Pancreas (tissue), 10 donors: ENCODE measurements at regions not wholly inside any gene's neighbourhood (a gene's known extent, or its start where the extent isn't known, plus 50 kb on each side); places are given as distances from the start of the nearest gene placed in this dataset.

Experiments
- ATAC-seq, 4 donors: fragments of 200-7000 bp; cut with Tn5 transposase; one replicate each; pipeline versions ENCODE4 v1.8.0 to v1.9.1; 2020; ENCODE audit warnings: mild to moderate bottlenecking in 4 of 4, moderate library complexity in 4 of 4
- DNase-seq, 6 donors: peaks; one replicate each; pipeline ENCODE4 v3.0.0-alpha.2; 2020
- FAIRE-seq: peaks from 2 replicates; lab custom pipeline; 2012; peaks lifted over from hg19 to GRCh38; lab: Jason Lieb, UNC
- H3K27ac ChIP-seq, 4 donors: fragments of 200-600 bp; sonication (generic); 1 replicate in 3 of 4; 2 replicates in 1 of 4; pipeline versions ENCODE4 v1.5.0 to v1.8.0; 2020
- H3K27me3 ChIP-seq, 4 donors: fragments of 200-600 bp; one replicate each; pipeline ENCODE4 v1.8.0; 2021
- H3K36me3 ChIP-seq, 3 donors: fragments of 200-600 bp; sonication (generic) in 1 of 3; one replicate each; pipeline versions ENCODE4 v1.5.0 to v1.8.0; 2020 to 2021
- H3K4me1 ChIP-seq, 3 donors: fragments of 200-600 bp; one replicate each; pipeline ENCODE4 v1.8.0; 2021
- H3K4me3 ChIP-seq, 4 donors: fragments of 200-600 bp; sonication (generic) in 2 of 4; one replicate each; pipeline versions ENCODE4 v1.5.0 to v1.8.0; 2020 to 2021
- H3K9me3 ChIP-seq, 4 donors: fragments of 200-600 bp; one replicate each; pipeline ENCODE4 v1.8.0; 2021
- WGBS, 2 donors: extraction: QIAGEN DNeasy Blood & Tissue Kit; methylation state at CpG; one replicate each; pipeline ENCODE4 v1.1.7; 2013; 5-methylcytosine and 5-hydroxymethylcytosine counted together
- intact Hi-C, 3 donors: fragments of 100-400 bp; cut with DNase I; formaldehyde crosslinking; loops; one replicate each; pipeline versions ENCODE4 v1.11.1 to v1.14.2; 2022
- TF ChIP-seq, protein P1 (sequence below), 4 donors: fragments of 200-600 bp; sonication (generic) in 3 of 4; IDR thresholded peaks; one replicate each; pipeline versions ENCODE4 v1.5.0 to v1.8.0; 2021; ENCODE audit warnings: antibody characterized with exemption in 4 of 4
- donor health status: healthy with polysubstance abuse.
- donor health status: DM: no; HTN: no; CAD: no; lungs with moderate emphysema.
- donor health status: DM: no; HTN: no; CAD: no.
- donor health status: control.
- donor health status: control.
- donor health status: Bipolar disorder and iron deficiency.
- donor health status: DM: yes; HTN: yes; CAD: no.
- donor health status: DM: no; HTN: no; CAD: no.
- donor health status: DM: no; HTN: no; CAD: no.
- donor health status: DM: yes; HTN: yes; CAD: no.

DNA sequence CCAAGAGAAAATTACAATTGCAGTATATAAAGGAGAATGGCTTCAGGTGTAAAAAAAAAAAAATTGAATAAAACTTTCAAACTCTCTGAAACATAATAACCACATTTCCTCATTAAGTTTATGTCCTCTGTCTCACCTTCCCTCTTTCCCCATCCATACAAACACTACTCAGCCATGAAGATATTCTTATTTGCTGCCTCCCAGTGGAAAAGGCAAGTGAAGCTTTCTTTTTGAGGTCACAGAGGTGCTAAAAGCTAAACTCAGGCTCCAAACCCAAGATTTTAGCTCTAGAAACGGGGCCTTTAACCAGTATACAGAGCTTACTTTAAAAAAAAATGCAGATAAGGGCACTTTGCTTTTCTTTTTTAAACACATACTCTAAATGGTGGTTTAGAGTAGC lies 1568.5 kb downstream of the FAM181B start:
- FAIRE-seq (no peak), ATAC-seq (no peak), DNase-seq (no peak)
- 44 to 60% methylated on average over 1 of the region's 1 CpG for WGBS, 2 donors
- intact Hi-C loops = no loop called here
- TF ChIP-seq, protein P1, sequence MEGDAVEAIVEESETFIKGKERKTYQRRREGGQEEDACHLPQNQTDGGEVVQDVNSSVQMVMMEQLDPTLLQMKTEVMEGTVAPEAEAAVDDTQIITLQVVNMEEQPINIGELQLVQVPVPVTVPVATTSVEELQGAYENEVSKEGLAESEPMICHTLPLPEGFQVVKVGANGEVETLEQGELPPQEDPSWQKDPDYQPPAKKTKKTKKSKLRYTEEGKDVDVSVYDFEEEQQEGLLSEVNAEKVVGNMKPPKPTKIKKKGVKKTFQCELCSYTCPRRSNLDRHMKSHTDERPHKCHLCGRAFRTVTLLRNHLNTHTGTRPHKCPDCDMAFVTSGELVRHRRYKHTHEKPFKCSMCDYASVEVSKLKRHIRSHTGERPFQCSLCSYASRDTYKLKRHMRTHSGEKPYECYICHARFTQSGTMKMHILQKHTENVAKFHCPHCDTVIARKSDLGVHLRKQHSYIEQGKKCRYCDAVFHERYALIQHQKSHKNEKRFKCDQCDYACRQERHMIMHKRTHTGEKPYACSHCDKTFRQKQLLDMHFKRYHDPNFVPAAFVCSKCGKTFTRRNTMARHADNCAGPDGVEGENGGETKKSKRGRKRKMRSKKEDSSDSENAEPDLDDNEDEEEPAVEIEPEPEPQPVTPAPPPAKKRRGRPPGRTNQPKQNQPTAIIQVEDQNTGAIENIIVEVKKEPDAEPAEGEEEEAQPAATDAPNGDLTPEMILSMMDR (IDR thresholded peaks at IDR 0.05) = no peak
- Histone ChIP-seq H3K4me3 (no peak overlapping the region), H3K27me3 (no peaks in the 10 kb centered on the region), H3K27ac (no peak overlapping the region), H3K9me3 (no peaks in the 10 kb centered on the region), H3K4me1 (no peaks in the 10 kb centered on the region), H3K36me3 (no peaks in the 10 kb centered on the region)

DNA sequence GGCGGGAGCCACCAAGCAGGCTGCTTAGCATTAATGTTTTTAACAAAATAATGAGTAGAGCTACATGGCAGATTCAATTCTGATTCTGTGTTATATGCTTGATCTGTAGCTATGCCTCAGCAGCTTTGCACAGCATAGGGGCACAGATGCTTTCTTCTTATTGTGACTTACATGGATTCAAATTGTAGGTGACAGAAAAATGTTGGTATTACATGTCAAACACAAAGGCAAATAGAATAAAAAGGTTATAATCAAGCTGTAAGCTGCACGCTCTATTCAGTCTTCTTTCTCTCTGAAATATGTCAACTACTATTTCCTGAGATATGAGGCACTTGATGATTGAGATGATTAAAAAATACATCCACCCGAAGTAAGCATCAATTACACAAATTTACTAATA lies 1573.8 kb downstream of the FAM181B start:
- intact Hi-C loops = no loop called here
- no peak for DNase-seq
- no peak for FAIRE-seq
- no peak overlapping the region for H3K4me3 ChIP-seq
- no peaks in the 10 kb centered on the region for H3K36me3 ChIP-seq
- H3K9me3 ChIP-seq = no peaks in the 10 kb centered on the region
- 52 to 69% methylated on average over 3 of the region's 3 CpGs for WGBS, 2 donors
- TF ChIP-seq, protein P1 (IDR thresholded peaks at IDR 0.05) = no peak
- no peak overlapping the region for H3K27ac ChIP-seq
- H3K27me3 ChIP-seq = no peaks in the 10 kb centered on the region
- H3K4me1 ChIP-seq = no peaks in the 10 kb centered on the region
- no peak for ATAC-seq

DNA sequence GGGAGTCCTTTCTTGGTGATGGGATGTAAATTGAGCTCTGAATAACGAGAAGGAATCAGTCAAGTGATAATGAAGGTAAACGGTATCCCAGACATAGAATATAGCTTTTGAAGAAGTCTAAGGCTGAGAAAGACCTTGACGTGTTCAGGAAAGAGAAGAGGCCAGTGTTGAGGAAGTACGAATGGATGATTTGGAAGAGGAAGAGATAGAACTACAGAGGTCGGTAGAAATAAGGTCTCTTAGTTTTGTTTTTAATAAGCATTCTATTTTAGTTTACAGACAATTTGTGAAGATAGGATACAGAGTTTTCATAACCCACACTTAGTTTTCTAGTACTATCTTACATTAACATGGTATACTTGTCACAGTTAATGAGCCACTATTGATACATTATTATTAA lies 1598.1 kb downstream of the FAM181B start:
- Histone ChIP-seq H3K4me1 (no peaks in the 10 kb centered on the region), H3K9me3 (no peaks in the 10 kb centered on the region), H3K36me3 (no peaks in the 10 kb centered on the region), H3K4me3 (no peak overlapping the region), H3K27me3 (no peaks in the 10 kb centered on the region), H3K27ac (no peak overlapping the region)
- ATAC-seq = no peak
- WGBS, 2 donors = 55 to 68% methylated on average over 5 of the region's 5 CpGs
- no peak for DNase-seq
- TF ChIP-seq, protein P1 (IDR thresholded peaks at IDR 0.05) = no peak
- no peak for FAIRE-seq
- intact Hi-C loops = no loop called here

DNA sequence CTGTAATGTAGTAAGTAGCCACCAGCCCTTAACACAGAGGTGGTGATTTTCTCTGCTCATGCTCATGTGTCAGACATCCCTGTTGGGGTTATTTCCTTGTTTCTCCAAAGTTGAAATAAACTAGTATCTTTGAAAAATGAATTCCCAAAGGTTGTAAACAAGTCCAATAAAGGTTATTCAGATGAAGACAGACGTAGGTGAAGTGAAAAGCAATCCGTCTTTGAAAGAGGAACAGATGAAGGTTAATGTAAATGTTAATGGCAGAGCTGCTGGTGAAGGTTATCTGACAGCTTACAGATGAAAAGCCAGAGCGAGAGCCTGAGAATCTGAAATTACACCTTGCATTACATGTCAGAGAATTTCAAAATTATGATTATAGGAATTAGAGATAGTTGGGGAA lies 1604.0 kb downstream of the FAM181B start:
- Histone ChIP-seq H3K4me1 (no peaks in the 10 kb centered on the region), H3K27me3 (no peaks in the 10 kb centered on the region), H3K36me3 (no peaks in the 10 kb centered on the region), H3K9me3 (no peaks in the 10 kb centered on the region), H3K4me3 (no peak overlapping the region), H3K27ac (no peak overlapping the region)
- no peak for ATAC-seq
- intact Hi-C loops = no loop called here
- TF ChIP-seq, protein P1 (IDR thresholded peaks at IDR 0.05) = no peak
- no peak for DNase-seq
- FAIRE-seq = no peak
- WGBS, 2 donors = 26% methylated on average over 3 of the region's 3 CpGs

DNA sequence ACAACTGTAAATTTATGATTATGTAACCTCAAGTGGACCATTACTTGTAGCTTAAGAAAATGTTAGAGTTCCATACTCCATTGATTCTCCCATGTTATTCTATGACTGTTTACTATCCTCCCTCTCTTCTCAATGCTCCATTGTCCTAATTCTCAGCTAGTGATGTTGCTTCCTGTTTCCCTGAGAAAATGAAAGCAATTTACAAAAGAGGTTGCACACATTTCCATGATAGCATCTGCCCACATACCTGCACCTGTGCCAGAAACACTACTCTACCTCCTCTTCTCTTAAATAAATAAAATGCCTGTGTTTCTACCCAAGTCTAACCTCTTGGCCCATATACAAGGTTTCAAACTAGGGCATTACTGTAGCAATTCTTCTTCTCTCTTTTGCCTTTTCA lies 1620.9 kb downstream of the FAM181B start:
- intact Hi-C loops = no loop called here
- H3K36me3 ChIP-seq = no peaks in the 10 kb centered on the region
- TF ChIP-seq, protein P1 (IDR thresholded peaks at IDR 0.05) = no peak
- no peak overlapping the region for H3K4me3 ChIP-seq
- no peak overlapping the region for H3K27ac ChIP-seq
- H3K27me3 ChIP-seq = no peaks in the 10 kb centered on the region
- no peak for DNase-seq
- H3K4me1 ChIP-seq = no peaks in the 10 kb centered on the region
- H3K9me3 ChIP-seq = no peaks in the 10 kb centered on the region
- FAIRE-seq = no peak
- no peak for ATAC-seq
